WI38 (cell line): ENCODE measurements at regions not wholly inside any gene's neighbourhood (a gene's known extent, or its start where the extent isn't known, plus 50 kb on each side); places are given as distances from the start of the nearest gene placed in this dataset.

Experiments
- H3K4me3 ChIP-seq: 2 replicates; pipeline ENCODE4 v1.5.1; 2011; ENCODE audit warnings: low read depth, mild to moderate bottlenecking, control low read depth, low read length
- TF ChIP-seq, protein P1 (sequence below): IDR thresholded peaks from 2 replicates; pipeline ENCODE4 v1.5.1; 2012; ENCODE audit warnings: low read depth, mild to moderate bottlenecking, control low read depth, low read length

DNA sequence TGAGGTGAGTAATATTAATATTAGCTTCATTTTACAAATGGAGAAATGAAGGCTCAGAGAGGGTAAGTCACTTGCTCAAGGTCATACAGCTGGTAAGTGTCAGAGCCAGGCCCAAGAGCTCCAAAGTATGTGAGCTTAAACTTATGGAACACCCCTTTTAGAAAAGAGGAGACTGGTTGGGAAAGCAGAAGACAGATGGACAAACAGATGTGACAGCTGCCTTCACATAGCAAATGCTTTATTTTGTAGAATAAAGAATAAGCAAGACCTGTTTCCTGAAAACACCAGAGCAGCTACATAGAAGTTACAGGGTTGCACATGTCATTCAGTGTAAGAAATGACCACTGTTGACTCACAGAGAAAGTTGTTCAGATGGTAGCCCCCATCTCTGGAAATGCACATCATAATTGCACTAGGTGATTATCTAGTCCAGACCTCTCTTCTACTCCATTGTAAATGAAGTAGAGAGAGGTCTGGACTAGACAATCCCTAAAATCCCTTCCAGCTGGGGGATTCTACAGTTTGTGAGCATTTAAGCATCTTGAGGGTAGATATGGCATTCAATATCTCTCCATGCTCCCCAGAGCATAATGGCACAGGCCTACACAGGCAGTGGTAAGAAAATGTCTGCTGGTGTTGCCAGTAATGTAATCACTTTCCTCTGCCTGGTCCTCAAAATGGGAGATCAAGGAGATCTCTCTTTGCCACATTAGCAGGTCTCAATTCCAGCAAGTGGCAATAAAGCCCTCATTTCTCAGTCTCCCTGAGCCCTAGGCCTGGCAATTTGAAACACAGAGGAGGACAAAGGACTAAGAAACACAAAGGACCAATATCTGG, 188.2 kb upstream of the FGGY start:
- no peak overlapping the region for H3K4me3 ChIP-seq
- TF ChIP-seq, protein P1, sequence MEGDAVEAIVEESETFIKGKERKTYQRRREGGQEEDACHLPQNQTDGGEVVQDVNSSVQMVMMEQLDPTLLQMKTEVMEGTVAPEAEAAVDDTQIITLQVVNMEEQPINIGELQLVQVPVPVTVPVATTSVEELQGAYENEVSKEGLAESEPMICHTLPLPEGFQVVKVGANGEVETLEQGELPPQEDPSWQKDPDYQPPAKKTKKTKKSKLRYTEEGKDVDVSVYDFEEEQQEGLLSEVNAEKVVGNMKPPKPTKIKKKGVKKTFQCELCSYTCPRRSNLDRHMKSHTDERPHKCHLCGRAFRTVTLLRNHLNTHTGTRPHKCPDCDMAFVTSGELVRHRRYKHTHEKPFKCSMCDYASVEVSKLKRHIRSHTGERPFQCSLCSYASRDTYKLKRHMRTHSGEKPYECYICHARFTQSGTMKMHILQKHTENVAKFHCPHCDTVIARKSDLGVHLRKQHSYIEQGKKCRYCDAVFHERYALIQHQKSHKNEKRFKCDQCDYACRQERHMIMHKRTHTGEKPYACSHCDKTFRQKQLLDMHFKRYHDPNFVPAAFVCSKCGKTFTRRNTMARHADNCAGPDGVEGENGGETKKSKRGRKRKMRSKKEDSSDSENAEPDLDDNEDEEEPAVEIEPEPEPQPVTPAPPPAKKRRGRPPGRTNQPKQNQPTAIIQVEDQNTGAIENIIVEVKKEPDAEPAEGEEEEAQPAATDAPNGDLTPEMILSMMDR, result no peak

DNA sequence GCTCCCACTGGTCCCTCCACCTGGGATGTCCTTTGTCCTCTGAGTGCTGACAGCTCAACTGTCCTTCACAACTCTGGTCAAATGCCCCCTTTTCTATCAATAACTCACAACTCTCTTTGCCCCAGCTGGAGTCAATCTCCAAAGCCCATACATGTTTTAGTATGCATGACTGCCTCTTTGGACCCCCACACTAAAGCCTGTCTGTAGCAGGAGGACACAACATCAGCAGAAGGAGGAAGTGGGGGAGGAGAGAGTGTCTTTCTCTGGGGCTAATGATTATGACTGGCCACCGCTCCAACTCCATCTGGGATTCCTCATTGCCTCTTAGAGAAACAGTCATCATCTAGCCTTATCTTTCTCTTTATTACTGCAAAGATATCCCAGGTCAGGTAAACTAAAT, 186.6 kb upstream of the FGGY start:
- no peak overlapping the region for H3K4me3 ChIP-seq
- TF ChIP-seq, protein P1, result no peak

DNA sequence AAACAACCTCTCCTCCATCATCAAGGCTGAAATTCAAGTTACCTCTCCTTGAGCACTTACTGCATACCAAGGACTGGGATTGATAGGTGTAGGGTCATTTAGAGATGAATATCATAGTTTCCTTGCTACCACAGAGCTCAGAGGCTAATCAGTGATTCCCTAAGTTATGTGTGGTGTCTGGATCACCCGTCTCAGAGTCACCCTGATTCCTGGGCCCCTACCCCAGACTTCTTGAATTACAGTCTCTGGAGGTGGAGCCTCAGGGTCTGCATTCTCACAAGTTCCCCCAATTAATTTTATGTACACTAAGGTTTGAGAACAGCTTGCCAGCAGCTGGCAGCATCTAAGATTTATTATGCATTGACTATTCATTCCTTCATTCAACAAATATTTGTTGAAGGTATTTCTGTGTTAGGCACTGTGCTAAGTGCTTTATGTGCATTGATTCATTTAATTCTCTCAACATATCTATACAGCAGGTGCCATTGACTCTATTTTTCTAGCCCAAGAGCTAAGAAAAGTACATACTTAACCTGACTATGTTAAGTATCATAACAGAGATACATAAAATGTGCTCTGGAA, 182.9 kb upstream of the FGGY start:
- TF ChIP-seq, protein P1, result no peak
- no peak overlapping the region for H3K4me3 ChIP-seq

DNA sequence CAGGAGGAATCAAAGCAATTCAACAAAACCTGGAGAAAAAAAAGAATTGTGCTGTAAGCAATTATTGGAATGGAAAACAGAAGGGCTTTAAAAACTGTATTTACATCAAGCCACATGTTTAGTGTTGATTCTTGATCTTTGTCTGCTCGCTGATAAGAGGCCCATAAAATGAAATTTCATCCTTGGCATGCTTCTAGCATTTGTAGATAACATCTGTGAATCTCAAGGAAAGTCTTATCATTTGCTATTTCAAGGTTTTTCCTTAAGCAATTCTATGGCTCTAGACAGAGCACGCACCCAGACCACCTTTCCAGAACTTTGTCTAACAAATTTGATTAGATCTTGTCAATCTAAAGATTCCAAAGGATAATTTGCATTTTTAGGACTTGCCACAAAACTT, 181.0 kb upstream of the FGGY start:
- H3K4me3 ChIP-seq, result no peak overlapping the region
- TF ChIP-seq, protein P1, result no peak

DNA sequence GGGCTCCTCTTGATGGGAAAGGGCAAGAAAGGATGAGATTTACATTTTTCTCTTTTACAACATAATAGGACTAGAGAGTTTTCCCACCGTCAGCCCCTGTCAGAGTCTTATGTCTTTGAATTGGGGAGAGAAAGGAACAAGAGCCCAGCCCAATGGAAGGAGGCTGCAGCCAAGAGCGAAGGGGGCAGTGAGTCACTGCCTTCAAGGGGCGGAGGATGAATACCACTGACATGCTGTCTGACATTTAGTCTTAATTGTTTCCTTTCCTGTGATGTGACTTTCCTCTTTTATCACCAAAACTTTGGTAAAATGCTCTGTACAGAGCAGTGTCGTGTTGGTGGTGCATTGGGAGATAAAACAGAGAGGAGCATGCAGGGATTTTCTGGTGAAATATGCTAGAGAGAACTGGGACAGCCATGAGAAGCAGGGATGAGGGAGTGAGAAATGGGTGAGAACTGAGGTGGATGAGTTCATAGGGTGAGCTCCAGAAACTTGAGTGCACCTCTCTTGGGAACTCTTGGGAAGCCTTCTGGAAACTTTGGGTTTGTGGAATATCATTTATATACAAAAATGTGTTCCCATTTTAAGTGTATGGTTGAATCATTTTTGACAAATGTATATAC, 179.9 kb upstream of the FGGY start:
- no peak overlapping the region for H3K4me3 ChIP-seq
- TF ChIP-seq, protein P1, result no peak

DNA sequence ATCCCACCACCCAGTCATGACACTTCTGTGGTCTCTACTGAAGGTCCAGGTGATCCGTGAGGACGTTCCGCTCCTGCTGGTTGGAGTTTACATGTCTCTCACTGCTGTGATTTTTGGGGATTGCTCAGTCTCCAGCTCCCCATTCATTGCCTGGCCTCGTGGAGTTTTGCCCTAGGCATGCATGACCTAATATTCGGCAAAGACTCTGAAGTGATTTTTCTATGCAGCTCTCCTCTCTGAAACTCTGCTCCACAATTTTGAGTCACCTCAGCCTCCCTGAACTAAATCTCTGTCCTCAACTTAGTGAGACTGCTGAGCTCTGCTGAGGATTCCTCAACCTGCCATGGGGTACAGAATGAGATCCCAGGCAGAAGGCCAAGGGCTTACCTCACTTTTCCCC, 174.4 kb upstream of the FGGY start:
- TF ChIP-seq, protein P1, result no peak
- H3K4me3 ChIP-seq, result no peak overlapping the region
